ENCODE measurements at regions not wholly inside any gene's neighbourhood (a gene's known extent, or its start where the extent isn't known, plus 50 kb on each side); places are given as distances from the start of the nearest gene placed in this dataset.
"Not testable (repeated sequence)": the region's sequence is repeated elsewhere in the genome, so short reads cannot be mapped to it uniquely, and the experiment has no call there.

- FAIRE-seq = no peak
Measured at GRCh38 chr3:64387688-64388087, 162.4 kb upstream of the PRICKLE2 start.

GRCh38 chr3:64385277-64385676 is 160.0 kb upstream of the PRICKLE2 start:
- FAIRE-seq = no peak

- FAIRE-seq = no peak
Measured at GRCh38 chr3:64384561-64384960, 159.3 kb upstream of the PRICKLE2 start.

- no peak for FAIRE-seq
Measured at GRCh38 chr3:64382153-64382552, 156.9 kb upstream of the PRICKLE2 start.

- no peak for FAIRE-seq
Measured at GRCh38 chr3:64381367-64381766, 156.1 kb upstream of the PRICKLE2 start.

- FAIRE-seq = no peak
Measured at GRCh38 chr3:64380546-64380945, 155.3 kb upstream of the PRICKLE2 start.

GRCh38 chr3:64379221-64379620 is 154.0 kb upstream of the PRICKLE2 start:
- no peak for FAIRE-seq

- no peak for FAIRE-seq
Measured at GRCh38 chr3:64377942-64378341, 152.7 kb upstream of the PRICKLE2 start.

- FAIRE-seq = no peak
Measured at GRCh38 chr3:64375737-64376136, 150.5 kb upstream of the PRICKLE2 start.

- FAIRE-seq = no peak
Measured at GRCh38 chr3:64369390-64369789, 144.1 kb upstream of the PRICKLE2 start.

GRCh38 chr3:64368257-64369020 is 143.2 kb upstream of the PRICKLE2 start:
- FAIRE-seq = no peak

- no peak for FAIRE-seq
Measured at GRCh38 chr3:64365877-64366276, 140.6 kb upstream of the PRICKLE2 start.

GRCh38 chr3:64363842-64364241 is 138.6 kb upstream of the PRICKLE2 start:
- FAIRE-seq = no peak

- no peak for FAIRE-seq
Measured at GRCh38 chr3:64361962-64362735, 136.9 kb upstream of the PRICKLE2 start.

- not testable (repeated sequence) for FAIRE-seq
Measured at GRCh38 chr3:64361036-64361435, 135.8 kb upstream of the PRICKLE2 start.

GRCh38 chr3:64360280-64360679 is 135.0 kb upstream of the PRICKLE2 start:
- FAIRE-seq = no peak

- no peak for FAIRE-seq
Measured at GRCh38 chr3:64359735-64360134, 134.5 kb upstream of the PRICKLE2 start.

- FAIRE-seq = no peak
Measured at GRCh38 chr3:64358853-64359252, 133.6 kb upstream of the PRICKLE2 start.

- FAIRE-seq = no peak
Measured at GRCh38 chr3:64358176-64358575, 132.9 kb upstream of the PRICKLE2 start.

GRCh38 chr3:64357481-64357880 is 132.2 kb upstream of the PRICKLE2 start:
- no peak for FAIRE-seq

GRCh38 chr3:64355401-64355807 is 130.1 kb upstream of the PRICKLE2 start:
- peak; percentile 69 for FAIRE-seq

- no peak for FAIRE-seq
Measured at GRCh38 chr3:64354956-64355355, 129.7 kb upstream of the PRICKLE2 start.

GRCh38 chr3:64354221-64354620 is 129.0 kb upstream of the PRICKLE2 start:
- no peak for FAIRE-seq

- FAIRE-seq = peak; percentile 28
Measured at GRCh38 chr3:64353226-64353625, 128.0 kb upstream of the PRICKLE2 start.

Measured in G401.6 (cell line).